CD14-positive monocyte (primary cell): ENCODE measurements at regions not wholly inside any gene's neighbourhood (a gene's known extent, or its start where the extent isn't known, plus 50 kb on each side); places are given as distances from the start of the nearest gene placed in this dataset.

ENCODE experiments used
- DNase-seq, 3 donors: peaks; one replicate each; pipeline ENCODE4 v3.0.0-alpha.2; 2011 to 2022
- H2AFZ ChIP-seq: 2 replicates; pipeline ENCODE4 v1.6.0; 2012; ENCODE audit warnings: mild to moderate bottlenecking, low read depth, low read length, inconsistent platforms; ENCODE audit not compliant: insufficient read depth, poor library complexity, severe bottlenecking
- H3K27ac ChIP-seq, 2 donors: 1 replicate in 1 of 2; 2 replicates in 1 of 2; pipeline ENCODE4 v1.5.1; 2012 to 2013; ENCODE audit warnings: low read length in 2 of 2, control low read depth in 1 of 2, inconsistent platforms in 1 of 2, low read depth in 1 of 2, mild to moderate bottlenecking in 1 of 2
- H3K27me3 ChIP-seq, 2 donors: one replicate each; pipeline versions ENCODE4 v1.6.0 to v1.6.1; 2011 to 2013; ENCODE audit warnings: low read length in 2 of 2; ENCODE audit not compliant: control insufficient read depth in 2 of 2, insufficient read depth in 2 of 2
- H3K36me3 ChIP-seq, 2 donors: replicated peaks in 1 of 2; 1 replicate in 1 of 2; 2 replicates in 1 of 2; pipeline versions ENCODE4 v1.5.1 to v1.6.1; 2012 to 2013; ENCODE audit warnings: low read length in 2 of 2, control low read depth in 1 of 2, inconsistent platforms in 1 of 2, mild to moderate bottlenecking in 1 of 2; ENCODE audit not compliant: insufficient read depth in 2 of 2, control insufficient read depth in 1 of 2
- H3K4me1 ChIP-seq, 2 donors: 1 replicate in 1 of 2; 2 replicates in 1 of 2; pipeline versions ENCODE4 v1.5.1 to v1.6.1; 2012 to 2013; ENCODE audit warnings: low read length in 2 of 2, control low read depth in 1 of 2, inconsistent platforms in 1 of 2, mild to moderate bottlenecking in 1 of 2, moderate library complexity in 1 of 2; ENCODE audit not compliant: insufficient read depth in 2 of 2, control insufficient read depth in 1 of 2
- H3K4me2 ChIP-seq: replicated peaks from 2 replicates; pipeline ENCODE3; 2012; ENCODE audit warnings: low read length, moderate library complexity, mild to moderate bottlenecking; ENCODE audit not compliant: poor library complexity, severe bottlenecking; ENCODE audit errors: extremely low read depth
- H3K4me3 ChIP-seq, 3 experiments: fragments of 200-600 bp in 1 of 3; sonication (generic) in 1 of 3; replicated peaks in 1 of 3; 1 replicate in 2 of 3; 2 replicates in 1 of 3; pipeline ENCODE4 v1.5.1; 2011 to 2013; ENCODE audit warnings: low read length in 3 of 3, mild to moderate bottlenecking in 3 of 3, control low read depth in 2 of 3, low read depth in 2 of 3, inconsistent platforms in 1 of 3, moderate library complexity in 1 of 3
- H3K79me2 ChIP-seq: 2 replicates; pipeline ENCODE4 v1.6.0; 2012; ENCODE audit warnings: mild to moderate bottlenecking, control low read depth, inconsistent platforms, low read length, moderate library complexity; ENCODE audit not compliant: insufficient read depth
- H3K9ac ChIP-seq: 2 replicates; pipeline ENCODE4 v1.6.0; 2017; ENCODE audit warnings: low read length, mild to moderate bottlenecking; ENCODE audit not compliant: insufficient read depth, poor library complexity, severe bottlenecking
- H3K9me3 ChIP-seq, 2 donors: replicated peaks in 1 of 2; 1 replicate in 1 of 2; 2 replicates in 1 of 2; pipeline versions ENCODE4 v1.5.1 to v1.6.1; 2012 to 2013; ENCODE audit warnings: low read length in 2 of 2, control low read depth in 1 of 2; ENCODE audit not compliant: control insufficient read depth in 1 of 2, insufficient read depth in 1 of 2
- H4K20me1 ChIP-seq: 2 replicates; pipeline ENCODE4 v1.6.0; 2012; ENCODE audit warnings: mild to moderate bottlenecking, low read length, control low read depth, moderate library complexity; ENCODE audit not compliant: insufficient read depth
- H3K27ac Mint-ChIP-seq, 7 donors: one replicate each; pipeline ENCODE4 v1.8.0; 2020; ENCODE audit warnings: mild to moderate bottlenecking in 7 of 7, mixed read lengths in 7 of 7, moderate library complexity in 6 of 7, inconsistent platforms in 2 of 7
- H3K27me3 Mint-ChIP-seq, 3 donors: one replicate each; pipeline ENCODE4 v1.8.0; 2021 to 2022; ENCODE audit warnings: low read depth in 3 of 3, mild to moderate bottlenecking in 3 of 3, mixed read lengths in 3 of 3, moderate library complexity in 3 of 3, inconsistent platforms in 1 of 3
- H3K36me3 Mint-ChIP-seq, 2 donors: one replicate each; pipeline ENCODE4 v1.8.0; 2020; ENCODE audit warnings: mixed read lengths in 2 of 2, inconsistent platforms in 1 of 2, mild to moderate bottlenecking in 1 of 2
- H3K4me1 Mint-ChIP-seq: one replicate; pipeline ENCODE4 v1.8.0; 2020; ENCODE audit warnings: mild to moderate bottlenecking, mixed read lengths
- H3K4me3 Mint-ChIP-seq, 2 donors: one replicate each; pipeline ENCODE4 v1.8.0; 2020; ENCODE audit warnings: mild to moderate bottlenecking in 2 of 2, mixed read lengths in 2 of 2, moderate library complexity in 1 of 2
- H3K9me3 Mint-ChIP-seq, 7 donors: one replicate each; pipeline ENCODE4 v1.8.0; 2020 to 2022; ENCODE audit warnings: mixed read lengths in 7 of 7, mild to moderate bottlenecking in 6 of 7, moderate library complexity in 6 of 7, inconsistent platforms in 2 of 7
- CTCF ChIP-seq: fragments of 200-600 bp; IDR thresholded peaks from one replicate; pipeline ENCODE4 v1.8.0; 2022; ENCODE audit warnings: antibody characterized with exemption, mild to moderate bottlenecking
- WGBS: methylation state at CpG from one replicate; pipeline ENCODE4 v1.1.5; 2013; ENCODE audit warnings: missing lambda C conversion rate; ENCODE audit not compliant: insufficient coverage; 5-methylcytosine and 5-hydroxymethylcytosine counted together
- intact Hi-C, 2 donors: fragments of 100-400 bp; cut with micrococcal nuclease; formaldehyde crosslinking; loops; one replicate each; pipeline versions ENCODE4 v1.15.0 to v1.15.1; 2023

GRCh38 chr5:12017007-12017406 lies 112.8 kb upstream of the CTNND2 start:
- H3K4me1 Mint-ChIP-seq: no peaks in the 10 kb centered on the region
- Histone ChIP-seq H3K27ac (no peak overlapping the region), H3K4me1 (no peaks in the 10 kb centered on the region), H3K36me3 (no peaks in the 10 kb centered on the region), H2AFZ (no peak overlapping the region), H4K20me1 (no peaks in the 10 kb centered on the region), H3K9ac (no peak overlapping the region), H3K27me3 (no peaks in the 10 kb centered on the region), H3K79me2 (no peaks in the 10 kb centered on the region), H3K4me3 (no peak overlapping the region), H3K9me3 (peaks cover 0 to 3% of the 10 kb centered on the region in 2 donors), H3K4me2 (no peak overlapping the region)
- H3K27me3 Mint-ChIP-seq: no peaks in the 10 kb centered on the region
- no peak for TF ChIP-seq CTCF
- H3K9me3 Mint-ChIP-seq: peaks cover 0 to 10% (median 2%) of the 10 kb centered on the region in 7 donors
- DNase-seq: no peak
- 87% methylated on average over 10 of the region's 10 CpGs for WGBS
- no peaks in the 10 kb centered on the region for H3K36me3 Mint-ChIP-seq
- H3K27ac Mint-ChIP-seq: peak overlapping the region in 1 of 7 donors; percentile 53
- H3K4me3 Mint-ChIP-seq: no peak overlapping the region
- intact Hi-C loops: no loop called here

- no peak overlapping the region for H3K4me3 Mint-ChIP-seq
- H3K36me3 ChIP-seq: no peaks in the 10 kb centered on the region
- no peak overlapping the region for H3K9ac ChIP-seq
- H3K4me3 ChIP-seq: no peak overlapping the region
- H3K9me3 Mint-ChIP-seq: peaks cover 0 to 10% (median 2%) of the 10 kb centered on the region in 7 donors
- no peaks in the 10 kb centered on the region for H3K79me2 ChIP-seq
- no peak overlapping the region for H2AFZ ChIP-seq
- intact Hi-C loops: no loop called here
- no peak overlapping the region for H3K4me2 ChIP-seq
- H3K4me1 ChIP-seq: no peaks in the 10 kb centered on the region
- no peak for TF ChIP-seq CTCF
- no peak overlapping the region for H3K27ac ChIP-seq
- 100% methylated on average over 3 of the region's 7 CpGs for WGBS
- no peaks in the 10 kb centered on the region for H3K27me3 Mint-ChIP-seq
- H3K27ac Mint-ChIP-seq: no peak overlapping the region
- no peak for DNase-seq
- no peaks in the 10 kb centered on the region for H3K4me1 Mint-ChIP-seq
- H3K9me3 ChIP-seq: peaks cover 0 to 3% of the 10 kb centered on the region in 2 donors
- no peaks in the 10 kb centered on the region for H4K20me1 ChIP-seq
- no peaks in the 10 kb centered on the region for H3K27me3 ChIP-seq
- no peaks in the 10 kb centered on the region for H3K36me3 Mint-ChIP-seq
Observed at GRCh38 chr5:12016159-12016746, 112.0 kb upstream of the CTNND2 start.
